Neural crest cell (in vitro differentiated cells): ENCODE measurements at regions not wholly inside any gene's neighbourhood (a gene's known extent, or its start where the extent isn't known, plus 50 kb on each side); places are given as distances from the start of the nearest gene placed in this dataset.

Experiments
- DNase-seq: peaks from one replicate; pipeline ENCODE4 v3.0.0; 2021; ENCODE audit warnings: low read depth, mixed read lengths, low spot score
- H3K27ac Mint-ChIP-seq: one replicate; pipeline ENCODE4 v1.8.0; 2021; ENCODE audit warnings: mild to moderate bottlenecking, mixed read lengths; ENCODE audit not compliant: unreplicated experiment
- H3K27me3 Mint-ChIP-seq: 2 replicates; pipeline ENCODE4 v1.8.0; 2021; ENCODE audit warnings: low read depth, mild to moderate bottlenecking, mixed read lengths
- H3K36me3 Mint-ChIP-seq: 2 replicates; pipeline ENCODE4 v1.8.0; 2021; ENCODE audit warnings: low read depth, mild to moderate bottlenecking, mixed read lengths
- H3K4me1 Mint-ChIP-seq: 2 replicates; pipeline ENCODE4 v1.8.0; 2021; ENCODE audit warnings: mixed read lengths
- H3K4me3 Mint-ChIP-seq: one replicate; pipeline ENCODE4 v1.8.0; 2021; ENCODE audit warnings: mild to moderate bottlenecking, mixed read lengths
- H3K9me3 Mint-ChIP-seq: 2 replicates; pipeline ENCODE4 v1.8.0; 2021; ENCODE audit warnings: mixed read lengths
- CTCF ChIP-seq: fragments of 200-600 bp; sonication (generic); conservative IDR thresholded peaks from 2 replicates; pipeline ENCODE4 v1.5.0; 2021; ENCODE audit warnings: antibody characterized with exemption, mild to moderate bottlenecking

GRCh38 chr10:91054325-91054724 is 133.4 kb upstream of the ANKRD1 start:
- DNase-seq = no peak
- H3K4me3 Mint-ChIP-seq = no peak overlapping the region
- no peaks in the 10 kb centered on the region for H3K36me3 Mint-ChIP-seq
- H3K4me1 Mint-ChIP-seq = peaks cover 43% of the 10 kb centered on the region
- TF ChIP-seq CTCF = no peak
- H3K27me3 Mint-ChIP-seq = no peaks in the 10 kb centered on the region
- peaks cover 5% of the 10 kb centered on the region for H3K9me3 Mint-ChIP-seq
- no peak overlapping the region for H3K27ac Mint-ChIP-seq

- Mint-ChIP-seq H3K4me1 (no peaks in the 10 kb centered on the region), H3K36me3 (no peaks in the 10 kb centered on the region), H3K27ac (no peak overlapping the region), H3K9me3 (peaks cover 4% of the 10 kb centered on the region), H3K4me3 (no peak overlapping the region), H3K27me3 (no peaks in the 10 kb centered on the region)
- no peak for TF ChIP-seq CTCF
- no peak for DNase-seq
Observed at GRCh38 chr10:91061187-91061586, 140.3 kb upstream of the ANKRD1 start.

GRCh38 chr10:91061608-91062007 is 140.7 kb upstream of the ANKRD1 start:
- Mint-ChIP-seq H3K4me3 (no peak overlapping the region), H3K9me3 (peaks cover 4% of the 10 kb centered on the region), H3K27me3 (no peaks in the 10 kb centered on the region), H3K4me1 (no peaks in the 10 kb centered on the region), H3K36me3 (no peaks in the 10 kb centered on the region), H3K27ac (no peak overlapping the region)
- no peak for DNase-seq
- TF ChIP-seq CTCF = no peak

GRCh38 chr10:91062091-91062490 is 141.2 kb upstream of the ANKRD1 start:
- no peak for DNase-seq
- no peak for TF ChIP-seq CTCF
- H3K27me3 Mint-ChIP-seq = no peaks in the 10 kb centered on the region
- H3K36me3 Mint-ChIP-seq = no peaks in the 10 kb centered on the region
- H3K27ac Mint-ChIP-seq = no peak overlapping the region
- H3K9me3 Mint-ChIP-seq = peaks cover 4% of the 10 kb centered on the region
- H3K4me1 Mint-ChIP-seq = no peaks in the 10 kb centered on the region
- no peak overlapping the region for H3K4me3 Mint-ChIP-seq

GRCh38 chr10:91071786-91072185 is 148.7 kb upstream of the PCGF5 start:
- no peaks in the 10 kb centered on the region for H3K9me3 Mint-ChIP-seq
- H3K4me1 Mint-ChIP-seq = no peaks in the 10 kb centered on the region
- no peak for TF ChIP-seq CTCF
- no peak overlapping the region for H3K4me3 Mint-ChIP-seq
- no peaks in the 10 kb centered on the region for H3K27me3 Mint-ChIP-seq
- no peaks in the 10 kb centered on the region for H3K36me3 Mint-ChIP-seq
- H3K27ac Mint-ChIP-seq = no peak overlapping the region
- DNase-seq = no peak
